Fibroblast of lung (primary cell): ENCODE measurements at regions not wholly inside any gene's neighbourhood (a gene's known extent, or its start where the extent isn't known, plus 50 kb on each side); places are given as distances from the start of the nearest gene placed in this dataset.

Source experiments
- DNase-seq, 2 donors: peaks; one replicate each; pipeline versions ENCODE4 v3.0.0 to v3.0.0-alpha.2; 2010; ENCODE audit warnings: low read depth in 2 of 2
- H2AFZ ChIP-seq: 2 replicates; pipeline ENCODE4 v1.5.1; 2012; ENCODE audit warnings: low read length, control low read depth, inconsistent platforms
- H3K27ac ChIP-seq: 2 replicates; pipeline ENCODE4 v1.5.1; 2011; ENCODE audit warnings: low read length, control low read depth; ENCODE audit not compliant: insufficient read depth
- H3K27me3 ChIP-seq: 2 replicates; pipeline ENCODE4 v1.5.1; 2011; ENCODE audit warnings: mild to moderate bottlenecking, low read length; ENCODE audit not compliant: control insufficient read depth, insufficient read depth
- H3K36me3 ChIP-seq: 2 replicates; pipeline ENCODE4 v1.5.1; 2011; ENCODE audit warnings: low read length; ENCODE audit not compliant: control insufficient read depth, insufficient read depth
- H3K4me1 ChIP-seq: 2 replicates; pipeline ENCODE4 v1.5.1; 2011; ENCODE audit warnings: low read length; ENCODE audit not compliant: control insufficient read depth, insufficient read depth; ENCODE audit errors: extremely low read depth
- H3K4me2 ChIP-seq: 2 replicates; pipeline ENCODE4 v1.5.1; 2011; ENCODE audit warnings: low read length, control low read depth; ENCODE audit not compliant: insufficient read depth; ENCODE audit errors: extremely low read depth
- H3K4me3 ChIP-seq, 4 experiments: fragments of 200-600 bp in 1 of 4; sonication (generic) in 1 of 4; replicated peaks in 1 of 4; 2 replicates each; pipeline ENCODE4 v1.5.1; 2011 to 2016; ENCODE audit warnings: low read length in 4 of 4, low read depth in 3 of 4, mild to moderate bottlenecking in 3 of 4, control low read depth in 2 of 4, inconsistent platforms in 1 of 4, mixed read lengths in 1 of 4; ENCODE audit not compliant: insufficient read depth in 1 of 4; ENCODE audit errors: control extremely low read depth in 1 of 4
- H3K79me2 ChIP-seq: 2 replicates; pipeline ENCODE4 v1.5.1; 2012; ENCODE audit warnings: mild to moderate bottlenecking, low read length, inconsistent platforms; ENCODE audit not compliant: control insufficient read depth, insufficient read depth
- H3K9ac ChIP-seq: 2 replicates; pipeline ENCODE4 v1.5.1; 2011; ENCODE audit warnings: mild to moderate bottlenecking, low read length, control low read depth; ENCODE audit not compliant: insufficient read depth
- H3K9me3 ChIP-seq: 2 replicates; pipeline ENCODE4 v1.5.1; 2012; ENCODE audit warnings: low read depth, low read length; ENCODE audit not compliant: control insufficient read depth, insufficient read depth
- H4K20me1 ChIP-seq: 2 replicates; pipeline ENCODE4 v1.5.1; 2011; ENCODE audit warnings: low read length; ENCODE audit not compliant: control insufficient read depth, insufficient read depth; ENCODE audit errors: extremely low read depth
- CTCF ChIP-seq, 2 donors: IDR thresholded peaks in 1 of 2; conservative IDR thresholded peaks in 1 of 2; 1 replicate in 1 of 2; 2 replicates in 1 of 2; pipeline ENCODE4 v1.5.1; 2011 to 2012; ENCODE audit warnings: low read length in 2 of 2, control low read depth in 1 of 2, inconsistent platforms in 1 of 2, low read depth in 1 of 2, mild to moderate bottlenecking in 1 of 2
- EZH2 ChIP-seq: IDR thresholded peaks from 2 replicates; pipeline ENCODE4 v1.5.1; 2012; ENCODE audit warnings: low read length, control low read depth, mild to moderate bottlenecking; ENCODE audit errors: missing control alignments

DNA sequence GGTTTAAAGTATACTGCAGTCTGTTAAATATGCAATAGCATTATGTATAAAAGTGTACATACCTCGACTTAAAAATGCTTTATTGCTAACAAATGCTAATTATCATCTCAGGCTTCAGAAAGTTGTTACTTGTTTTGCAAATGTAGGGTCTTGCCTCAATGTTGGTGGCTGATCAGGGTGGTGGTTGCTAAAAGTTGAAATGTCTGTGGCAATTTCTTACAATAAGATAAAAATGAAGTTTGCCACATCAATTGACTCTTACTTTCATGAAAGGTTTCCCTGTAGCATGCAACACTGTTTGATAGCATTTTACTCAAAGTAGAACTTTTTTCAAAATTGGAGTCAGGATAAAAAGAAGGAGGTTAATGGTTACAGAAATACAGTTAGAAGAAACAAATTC, 407.7 kb upstream of the OR4E1 start:
- DNase-seq, result no peak
- no peak overlapping the region for H3K9ac ChIP-seq
- no peak overlapping the region for H3K4me3 ChIP-seq
- H4K20me1 ChIP-seq, result no peaks in the 10 kb centered on the region
- H3K27ac ChIP-seq, result no peak overlapping the region
- H3K4me1 ChIP-seq, result no peaks in the 10 kb centered on the region
- no peaks in the 10 kb centered on the region for H3K79me2 ChIP-seq
- no peaks in the 10 kb centered on the region for H3K9me3 ChIP-seq
- no peaks in the 10 kb centered on the region for H3K36me3 ChIP-seq
- no peaks in the 10 kb centered on the region for H3K27me3 ChIP-seq
- no peak overlapping the region for H3K4me2 ChIP-seq
- no peak overlapping the region for H2AFZ ChIP-seq
- no peak for TF ChIP-seq EZH2
- no peak for TF ChIP-seq CTCF (conservative IDR thresholded peaks at IDR 0.05 in 1 of 2, IDR thresholded peaks at IDR 0.05 in 1 of 2; ENCODE audit: low read depth in 1 of 2, low read length in 2 of 2)

DNA sequence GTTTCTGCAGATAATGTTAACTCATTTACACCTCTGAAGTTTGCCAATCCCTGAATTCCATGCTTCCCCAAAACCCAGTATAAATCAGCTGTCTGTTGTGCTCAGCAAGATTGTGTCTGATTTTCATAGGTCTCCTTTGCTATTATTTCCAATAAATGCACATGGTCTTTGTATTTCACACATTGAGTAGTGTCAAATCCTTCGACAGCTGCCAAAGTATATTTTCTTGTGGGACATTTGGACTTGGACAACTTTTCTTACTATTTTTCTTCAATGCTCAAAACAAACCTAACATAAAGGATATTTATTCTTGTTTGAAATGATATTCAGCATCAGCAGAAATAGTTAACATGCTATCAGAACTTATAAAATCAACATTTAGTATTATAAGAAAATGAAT, 406.1 kb upstream of the OR4E1 start:
- TF ChIP-seq EZH2 (no peak), CTCF (conservative IDR thresholded peaks at IDR 0.05 in 1 of 2, IDR thresholded peaks at IDR 0.05 in 1 of 2; ENCODE audit: low read depth in 1 of 2, low read length in 2 of 2) (no peak)
- Histone ChIP-seq H3K4me1 (no peaks in the 10 kb centered on the region), H2AFZ (no peak overlapping the region)

DNA sequence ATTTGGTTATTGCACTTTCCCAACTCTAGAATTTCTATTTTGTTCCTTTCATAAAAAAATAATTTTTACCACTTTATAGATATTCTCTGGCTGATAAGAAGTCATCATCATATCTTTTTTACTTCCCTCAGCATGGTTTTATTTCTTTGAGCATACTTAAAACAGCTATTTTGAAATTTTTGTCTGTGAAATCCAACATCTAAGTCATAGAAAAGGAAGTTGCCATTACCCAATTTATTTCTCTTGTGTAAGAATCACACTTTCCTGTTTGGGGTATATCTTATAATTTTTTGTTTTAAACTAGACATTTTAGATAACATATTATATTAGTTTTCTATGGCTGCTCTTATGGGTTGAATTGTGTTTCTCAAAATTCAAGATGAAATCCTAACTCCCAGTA, 400.2 kb upstream of the OR4E1 start:
- Histone ChIP-seq H2AFZ (no peak overlapping the region), H3K4me2 (no peak overlapping the region), H3K4me1 (no peaks in the 10 kb centered on the region), H4K20me1 (no peaks in the 10 kb centered on the region), H3K27ac (no peak overlapping the region), H3K27me3 (no peaks in the 10 kb centered on the region), H3K9me3 (no peaks in the 10 kb centered on the region), H3K9ac (no peak overlapping the region), H3K4me3 (no peak overlapping the region), H3K36me3 (no peaks in the 10 kb centered on the region), H3K79me2 (no peaks in the 10 kb centered on the region)
- TF ChIP-seq CTCF (conservative IDR thresholded peaks at IDR 0.05 in 1 of 2, IDR thresholded peaks at IDR 0.05 in 1 of 2; ENCODE audit: low read depth in 1 of 2, low read length in 2 of 2) (no peak), EZH2 (no peak)
- no peak for DNase-seq

More for the DNA sequence above, 406.1 kb upstream of the OR4E1 start:
- no peak overlapping the region for H3K27ac ChIP-seq
- no peak for DNase-seq
- no peaks in the 10 kb centered on the region for H3K79me2 ChIP-seq
- H3K9me3 ChIP-seq, result no peaks in the 10 kb centered on the region
- H3K27me3 ChIP-seq, result no peaks in the 10 kb centered on the region
- H3K4me3 ChIP-seq, result no peak overlapping the region
- no peak overlapping the region for H3K4me2 ChIP-seq
- no peaks in the 10 kb centered on the region for H3K36me3 ChIP-seq
- no peak overlapping the region for H3K9ac ChIP-seq
- H4K20me1 ChIP-seq, result no peaks in the 10 kb centered on the region
